ENCODE measurements at regions not wholly inside any gene's neighbourhood (a gene's known extent, or its start where the extent isn't known, plus 50 kb on each side); places are given as distances from the start of the nearest gene placed in this dataset.

GRCh38 chr18:7492385-7492784 lies 74.7 kb upstream of the PTPRM start:
- TF ChIP-seq CTCF (IDR thresholded peaks at IDR 0.05) = no peak
- TF ChIP-seq, protein P1, sequence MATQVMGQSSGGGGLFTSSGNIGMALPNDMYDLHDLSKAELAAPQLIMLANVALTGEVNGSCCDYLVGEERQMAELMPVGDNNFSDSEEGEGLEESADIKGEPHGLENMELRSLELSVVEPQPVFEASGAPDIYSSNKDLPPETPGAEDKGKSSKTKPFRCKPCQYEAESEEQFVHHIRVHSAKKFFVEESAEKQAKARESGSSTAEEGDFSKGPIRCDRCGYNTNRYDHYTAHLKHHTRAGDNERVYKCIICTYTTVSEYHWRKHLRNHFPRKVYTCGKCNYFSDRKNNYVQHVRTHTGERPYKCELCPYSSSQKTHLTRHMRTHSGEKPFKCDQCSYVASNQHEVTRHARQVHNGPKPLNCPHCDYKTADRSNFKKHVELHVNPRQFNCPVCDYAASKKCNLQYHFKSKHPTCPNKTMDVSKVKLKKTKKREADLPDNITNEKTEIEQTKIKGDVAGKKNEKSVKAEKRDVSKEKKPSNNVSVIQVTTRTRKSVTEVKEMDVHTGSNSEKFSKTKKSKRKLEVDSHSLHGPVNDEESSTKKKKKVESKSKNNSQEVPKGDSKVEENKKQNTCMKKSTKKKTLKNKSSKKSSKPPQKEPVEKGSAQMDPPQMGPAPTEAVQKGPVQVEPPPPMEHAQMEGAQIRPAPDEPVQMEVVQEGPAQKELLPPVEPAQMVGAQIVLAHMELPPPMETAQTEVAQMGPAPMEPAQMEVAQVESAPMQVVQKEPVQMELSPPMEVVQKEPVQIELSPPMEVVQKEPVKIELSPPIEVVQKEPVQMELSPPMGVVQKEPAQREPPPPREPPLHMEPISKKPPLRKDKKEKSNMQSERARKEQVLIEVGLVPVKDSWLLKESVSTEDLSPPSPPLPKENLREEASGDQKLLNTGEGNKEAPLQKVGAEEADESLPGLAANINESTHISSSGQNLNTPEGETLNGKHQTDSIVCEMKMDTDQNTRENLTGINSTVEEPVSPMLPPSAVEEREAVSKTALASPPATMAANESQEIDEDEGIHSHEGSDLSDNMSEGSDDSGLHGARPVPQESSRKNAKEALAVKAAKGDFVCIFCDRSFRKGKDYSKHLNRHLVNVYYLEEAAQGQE (IDR thresholded peaks at IDR 0.05; ENCODE audit: insufficient read depth in 1 of 2, low read depth in 2 of 2, low read length in 1 of 2) = no peak
- TF ChIP-seq SIN3A (IDR thresholded peaks at IDR 0.05; ENCODE audit: borderline replicate concordance, insufficient read depth, low read depth, low read length) = no peak
- no peak for TF ChIP-seq POLR2AphosphoS5 (IDR thresholded peaks at IDR 0.05; ENCODE audit: low read depth, low read length)
